C4-2B (cell line): ENCODE measurements at regions not wholly inside any gene's neighbourhood (a gene's known extent, or its start where the extent isn't known, plus 50 kb on each side); places are given as distances from the start of the nearest gene placed in this dataset.
A peak's percentile ranks its signal among the peaks of the same experiment; 100 is the strongest.

Experiments
- H3K27ac ChIP-seq: fragments of 450-650 bp; 2 replicates; pipeline ENCODE4 v1.5.1; 2017
- CTCF ChIP-seq: fragments of 450-650 bp; conservative IDR thresholded peaks from 2 replicates; pipeline ENCODE4 v1.5.1; 2017; ENCODE audit warnings: mild to moderate bottlenecking
- ZFX ChIP-seq: fragments of 450-650 bp; IDR thresholded peaks from 2 replicates; pipeline ENCODE4 v1.6.1; 2017

DNA sequence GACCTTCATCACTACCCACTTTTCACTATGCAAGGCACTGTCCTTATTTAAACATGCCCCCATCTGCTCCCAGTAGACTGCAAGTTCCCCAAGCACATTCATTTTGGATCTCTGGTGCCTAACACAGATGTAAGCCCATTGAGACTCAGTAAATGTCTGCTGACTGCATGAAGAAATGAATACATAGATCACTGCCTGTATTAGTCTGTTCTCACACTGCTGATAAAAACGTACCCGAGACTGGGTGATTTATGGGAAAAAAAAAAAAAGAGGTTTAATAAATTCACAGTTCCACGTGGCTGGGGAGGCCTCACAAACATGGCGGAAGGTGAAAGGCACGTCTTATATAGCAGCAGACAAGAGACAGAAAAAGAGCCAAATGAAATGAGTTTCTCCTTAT, 204.9 kb downstream of the ATG4C start:
- H3K27ac ChIP-seq = no peak overlapping the region

DNA sequence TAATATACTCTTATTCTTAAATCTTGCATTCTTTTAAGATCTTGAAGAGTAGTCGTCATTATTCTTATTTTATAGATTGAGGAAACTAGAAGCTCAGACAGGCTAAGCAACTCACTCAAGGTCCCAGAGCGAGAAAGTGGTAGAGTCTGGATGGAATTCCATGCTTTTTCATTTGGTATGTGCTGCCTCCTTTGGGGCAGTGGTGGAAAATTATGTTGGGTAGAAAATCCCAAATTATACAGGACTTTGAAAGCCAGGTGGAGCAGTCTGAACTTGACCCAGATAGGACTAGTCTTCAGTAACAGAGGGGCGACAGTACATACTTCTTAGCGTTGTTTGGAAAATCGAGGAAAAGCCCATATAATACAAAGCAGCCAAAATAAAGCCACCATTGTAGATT, 205.6 kb downstream of the ATG4C start:
- no peak overlapping the region for H3K27ac ChIP-seq
- TF ChIP-seq CTCF (peak; percentile 48), ZFX (no peak)

More for the DNA sequence above, 204.9 kb downstream of the ATG4C start:
- TF ChIP-seq ZFX = no peak
- TF ChIP-seq CTCF = no peak

- no peak overlapping the region for H3K27ac ChIP-seq
- no peak for TF ChIP-seq ZFX
- TF ChIP-seq CTCF = no peak
Measured at GRCh38 chr1:62991152-62991551, 207.2 kb downstream of the ATG4C start.

DNA sequence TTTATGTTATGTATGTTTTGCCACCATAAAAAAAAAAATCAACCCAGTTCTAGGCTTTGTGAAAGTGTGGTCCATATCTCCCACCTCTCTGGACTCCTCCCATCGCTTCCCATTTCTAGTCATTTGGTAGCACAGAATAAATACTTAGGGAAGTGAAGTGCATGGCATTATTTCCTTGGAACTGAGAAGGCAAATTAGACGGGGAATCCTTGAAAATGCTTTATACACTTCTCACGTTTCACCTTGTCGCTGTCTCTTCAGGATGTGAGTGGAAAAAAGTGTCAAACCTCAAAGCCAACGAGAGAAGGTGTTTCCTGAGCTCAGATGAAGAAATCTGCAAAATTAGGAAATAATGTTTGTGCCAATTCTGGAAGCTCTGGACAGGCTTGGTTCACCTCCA, 209.9 kb downstream of the ATG4C start:
- TF ChIP-seq ZFX (no peak), CTCF (no peak)
- H3K27ac ChIP-seq = no peak overlapping the region

- no peak for TF ChIP-seq ZFX
- TF ChIP-seq CTCF = no peak
Measured at GRCh38 chr1:62995173-62995572, 211.2 kb downstream of the ATG4C start.

GRCh38 chr1:62997884-62998283, 214.0 kb downstream of the ATG4C start:
- TF ChIP-seq ZFX (no peak), CTCF (no peak)
- no peak overlapping the region for H3K27ac ChIP-seq

More at GRCh38 chr1:62995173-62995572, 211.2 kb downstream of the ATG4C start:
- no peak overlapping the region for H3K27ac ChIP-seq

DNA sequence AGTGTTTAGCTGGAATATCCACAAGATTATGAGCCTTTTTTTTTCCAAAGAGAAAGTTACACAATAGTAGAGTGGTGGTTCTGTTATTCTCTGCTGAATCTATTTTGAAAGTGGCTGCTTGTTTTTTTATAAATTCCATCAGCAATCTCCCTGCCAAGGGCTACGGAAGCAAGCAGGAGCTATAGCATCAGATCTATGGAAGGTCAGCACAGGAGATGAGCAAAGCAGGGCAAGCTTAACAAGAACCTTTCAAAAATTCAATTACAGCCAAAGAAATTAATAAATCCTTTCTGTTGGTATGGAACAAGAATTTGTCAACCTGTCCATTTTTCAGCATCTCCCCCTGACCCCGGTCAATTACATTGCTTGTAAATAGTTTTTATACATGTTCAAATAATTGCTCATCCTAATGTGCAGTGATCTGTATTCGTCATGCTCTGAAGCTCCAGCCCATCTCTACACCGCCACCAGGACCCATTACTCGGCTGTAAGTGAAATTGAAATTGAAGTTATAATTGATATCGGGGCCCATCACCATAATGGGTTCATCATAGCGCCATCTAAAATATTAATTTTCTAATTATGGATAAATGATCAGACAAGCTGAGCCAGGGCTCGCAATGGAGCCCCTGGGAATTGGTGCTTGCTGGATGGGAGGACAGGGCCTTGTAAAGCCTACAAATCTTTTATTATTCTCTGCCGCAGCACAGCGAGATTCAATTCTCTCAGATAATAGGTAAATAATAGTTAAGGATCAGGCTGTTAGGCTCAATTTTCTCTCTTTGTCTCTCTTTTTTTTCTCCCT, 215.1 kb downstream of the ATG4C start:
- no peak overlapping the region for H3K27ac ChIP-seq
- TF ChIP-seq ZFX = no peak
- TF ChIP-seq CTCF = no peak
